ENCODE measurements at regions not wholly inside any gene's neighbourhood (a gene's known extent, or its start where the extent isn't known, plus 50 kb on each side); places are given as distances from the start of the nearest gene placed in this dataset.
A peak's percentile ranks its signal among the peaks of the same experiment; 100 is the strongest.
"Not testable (repeated sequence)": the region's sequence is repeated elsewhere in the genome, so short reads cannot be mapped to it uniquely, and the experiment has no call there.

DNA sequence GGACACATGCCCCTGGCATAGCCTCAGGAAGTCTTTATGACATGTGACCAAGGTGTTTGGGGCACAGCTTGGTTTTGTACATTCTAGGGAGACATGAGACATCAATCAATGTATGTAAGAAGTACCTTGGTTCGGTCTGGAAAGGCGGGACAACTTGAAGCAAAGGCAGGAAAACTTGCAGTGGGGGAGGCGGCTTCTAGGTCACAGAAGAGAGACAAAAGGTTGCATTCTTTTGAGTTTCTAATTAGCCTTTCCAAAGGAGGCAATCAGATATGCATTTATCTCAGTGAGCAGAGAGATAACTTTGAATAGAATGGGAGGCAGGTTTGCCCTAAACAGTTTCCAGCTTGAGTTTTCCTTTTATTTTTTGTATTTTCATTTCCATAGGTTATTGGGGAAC lies 113.8 kb upstream of the SEC22B start:
- H3K36me3 Mint-ChIP-seq (ENCODE audit: low read depth); H3K27me3 Mint-ChIP-seq (ENCODE audit: low read depth); H3K27ac Mint-ChIP-seq; H3K4me3 Mint-ChIP-seq; H3K4me1 Mint-ChIP-seq (ENCODE audit: low read depth); H3K9me3 Mint-ChIP-seq: not testable (repeated sequence)

DNA sequence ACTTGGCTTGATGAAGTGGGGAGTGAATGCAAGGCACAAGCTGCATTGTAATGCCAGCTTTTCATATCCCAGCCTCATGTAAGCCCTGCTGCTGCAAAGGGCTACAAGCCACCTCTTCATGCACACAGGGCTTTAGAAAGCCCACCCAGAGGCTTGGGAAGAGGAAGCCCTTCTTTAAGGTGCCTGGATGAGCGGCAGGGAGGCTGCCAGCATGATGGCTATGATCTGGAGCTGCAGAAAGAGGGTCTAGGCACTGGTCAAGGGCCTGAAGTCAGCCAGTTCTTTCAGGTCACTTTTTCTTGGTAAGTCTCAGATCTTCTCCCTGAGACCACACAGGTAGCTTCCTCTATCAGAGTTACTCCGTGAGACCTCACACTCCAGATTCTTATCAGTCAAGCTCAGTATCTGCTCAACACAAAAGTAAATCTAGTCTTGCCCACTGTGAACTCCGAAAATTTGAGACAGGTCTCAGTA lies 113.3 kb upstream of the SEC22B start:
- H3K27ac Mint-ChIP-seq; H3K27me3 Mint-ChIP-seq (ENCODE audit: low read depth); H3K4me1 Mint-ChIP-seq (ENCODE audit: low read depth); H3K4me3 Mint-ChIP-seq; H3K9me3 Mint-ChIP-seq; H3K36me3 Mint-ChIP-seq (ENCODE audit: low read depth): not testable (repeated sequence)

DNA sequence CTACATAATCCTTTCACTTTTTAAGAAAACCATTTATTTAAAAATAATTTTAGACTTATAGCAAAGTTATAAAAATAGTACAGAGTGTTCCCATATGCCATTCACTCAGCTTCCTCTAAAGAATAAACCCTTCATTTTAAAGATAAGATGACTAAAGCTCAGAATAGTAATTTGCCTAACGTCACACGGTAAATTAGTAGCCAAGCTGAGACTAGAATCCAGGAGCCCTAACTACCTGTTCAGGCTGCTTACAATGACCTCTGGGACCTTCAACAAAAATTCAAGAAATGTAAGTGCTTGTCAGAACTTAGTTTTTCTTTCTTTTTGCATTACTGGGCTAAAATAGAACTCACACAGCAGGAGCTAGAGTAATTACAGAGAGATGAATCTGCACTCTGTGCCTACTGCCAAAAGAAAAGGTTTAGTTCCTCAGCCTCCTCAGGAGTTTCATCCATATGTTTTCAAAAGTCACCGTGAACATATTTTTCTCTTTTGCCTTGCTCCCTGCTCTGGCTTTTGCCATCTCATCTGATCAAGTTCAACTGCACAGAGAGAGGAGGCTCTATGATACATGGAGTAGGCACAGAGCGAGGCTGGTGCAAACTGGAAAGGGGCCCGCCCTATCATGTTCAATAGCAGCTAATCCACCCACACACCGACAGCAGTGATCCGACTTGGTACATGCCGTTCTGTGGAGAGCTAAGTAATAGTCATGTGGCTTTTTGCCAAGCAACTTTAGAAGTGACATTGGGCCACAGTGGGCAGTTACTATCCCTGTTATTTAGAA lies 112.7 kb upstream of the SEC22B start:
- H3K36me3 Mint-ChIP-seq (ENCODE audit: low read depth); H3K9me3 Mint-ChIP-seq; H3K27me3 Mint-ChIP-seq (ENCODE audit: low read depth); H3K4me3 Mint-ChIP-seq; H3K27ac Mint-ChIP-seq; H3K4me1 Mint-ChIP-seq (ENCODE audit: low read depth): not testable (repeated sequence)

DNA sequence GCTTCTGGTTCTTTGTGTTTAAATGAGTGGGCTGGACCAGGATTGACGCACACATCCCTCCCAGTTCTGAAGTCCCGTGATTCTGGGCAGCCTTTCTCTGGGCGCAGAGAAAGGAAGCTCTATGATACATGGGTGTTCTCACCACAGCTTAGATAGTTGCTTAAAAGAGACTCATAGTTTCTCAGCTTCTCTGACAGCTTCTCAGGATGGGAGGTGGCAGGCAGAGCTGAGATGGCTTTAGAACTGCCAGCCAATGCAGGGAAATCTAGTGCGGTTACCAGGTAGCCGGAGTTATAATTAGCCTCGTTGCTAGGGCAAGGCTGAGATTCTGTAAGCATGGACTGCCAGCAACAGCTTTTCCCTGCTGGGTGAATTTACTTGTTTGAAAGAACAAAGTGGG lies 111.8 kb upstream of the SEC22B start:
- not testable (repeated sequence) for H3K36me3 Mint-ChIP-seq (ENCODE audit: low read depth); H3K27ac Mint-ChIP-seq; H3K27me3 Mint-ChIP-seq (ENCODE audit: low read depth); H3K4me1 Mint-ChIP-seq (ENCODE audit: low read depth); H3K4me3 Mint-ChIP-seq; H3K9me3 Mint-ChIP-seq

DNA sequence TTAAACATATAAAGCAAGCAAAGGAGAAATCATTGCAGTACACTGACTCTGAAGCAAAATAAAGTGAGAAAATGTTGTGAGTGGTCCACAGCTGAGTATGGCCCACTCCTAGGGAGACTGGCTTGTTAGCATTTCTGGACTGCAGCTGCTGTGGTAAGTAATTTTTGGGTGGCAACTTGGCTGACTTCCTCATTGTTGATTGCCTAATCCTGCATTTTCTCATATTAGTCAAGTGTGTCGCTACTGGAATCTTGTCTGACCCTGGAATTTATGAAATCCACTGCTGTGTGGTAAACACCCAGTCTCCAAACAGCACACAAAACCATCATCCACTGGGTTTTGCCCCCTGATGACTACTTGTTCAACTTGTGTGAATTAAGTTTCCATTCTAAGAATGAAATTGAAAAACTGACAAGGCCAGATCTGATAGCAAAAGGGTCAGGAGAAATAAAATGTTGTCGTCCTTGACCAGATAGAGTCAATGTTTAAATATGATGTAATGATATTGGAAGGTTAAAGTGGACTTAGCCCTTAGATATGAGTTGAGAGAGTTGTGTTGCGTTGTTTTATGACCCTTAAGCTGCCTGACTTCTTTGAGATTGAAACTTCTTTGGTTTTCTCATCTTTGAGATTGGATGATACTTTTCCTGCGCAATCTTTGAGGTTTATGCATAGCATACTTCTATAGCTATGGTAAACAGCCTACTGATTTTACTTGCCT lies 106.6 kb upstream of the SEC22B start:
- not testable (repeated sequence) for H3K27me3 Mint-ChIP-seq (ENCODE audit: low read depth); H3K4me1 Mint-ChIP-seq (ENCODE audit: low read depth); H3K4me3 Mint-ChIP-seq; H3K9me3 Mint-ChIP-seq; H3K27ac Mint-ChIP-seq; H3K36me3 Mint-ChIP-seq (ENCODE audit: low read depth)

DNA sequence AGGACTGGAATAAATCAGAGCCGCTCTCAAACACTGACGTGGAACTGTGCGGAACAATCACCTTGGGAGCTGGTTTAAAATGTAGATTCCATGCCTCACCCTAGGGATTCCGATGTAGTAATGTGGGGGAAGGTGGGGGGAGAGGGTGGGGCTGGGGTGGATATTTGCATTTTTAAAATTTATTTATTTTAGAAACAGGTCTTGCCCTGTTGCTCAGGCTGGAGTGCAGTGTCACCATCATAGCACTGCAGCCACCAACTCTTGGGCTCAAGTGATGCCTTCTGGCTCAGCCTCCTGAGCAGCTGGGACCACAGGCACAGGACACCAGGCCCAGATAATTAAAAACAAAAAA lies 101.9 kb upstream of the SEC22B start:
- H3K4me1 Mint-ChIP-seq (ENCODE audit: low read depth); H3K36me3 Mint-ChIP-seq (ENCODE audit: low read depth); H3K4me3 Mint-ChIP-seq; H3K27me3 Mint-ChIP-seq (ENCODE audit: low read depth); H3K27ac Mint-ChIP-seq; H3K9me3 Mint-ChIP-seq: not testable (repeated sequence)

DNA sequence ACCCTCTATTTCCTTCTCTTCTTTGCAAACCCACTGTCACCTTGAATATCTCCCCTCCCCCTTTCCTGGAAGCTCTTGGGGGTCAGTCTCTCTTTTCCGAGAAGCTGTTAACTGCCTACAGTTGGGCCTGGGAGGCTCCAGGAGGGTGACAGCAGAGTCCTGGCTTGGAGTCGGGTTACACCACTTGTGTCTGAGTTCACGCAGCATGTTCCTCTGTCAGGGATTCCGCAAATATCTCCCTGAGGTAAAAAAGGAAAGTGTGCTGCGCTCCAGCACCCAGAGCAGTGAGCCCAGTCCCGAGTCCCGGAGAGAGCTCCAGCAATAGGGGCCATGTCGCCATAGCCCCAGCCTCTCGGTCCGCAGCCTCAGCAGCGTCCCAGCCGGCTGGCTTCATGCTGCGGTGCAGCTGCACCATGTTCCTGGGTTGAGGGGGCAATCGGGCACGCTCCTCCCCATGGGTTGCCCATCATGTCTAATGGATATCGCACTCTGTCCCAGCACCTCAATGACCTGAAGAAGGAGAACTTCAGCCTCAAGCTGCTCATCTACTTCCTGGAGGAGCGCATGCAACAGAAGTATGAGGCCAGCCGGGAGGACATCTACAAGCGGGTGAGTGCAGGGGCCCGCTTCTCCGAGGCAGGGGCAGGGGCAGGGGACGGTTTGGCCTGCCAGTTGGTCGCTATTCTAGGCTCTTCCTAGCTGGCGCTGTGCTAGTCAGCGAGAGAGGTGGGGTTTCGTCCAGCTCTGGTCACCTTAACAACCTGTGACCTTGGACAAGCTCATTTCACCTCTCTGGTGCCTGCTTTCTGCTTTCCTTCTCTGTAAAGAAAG lies 101.3 kb upstream of the SEC22B start:
- not testable (repeated sequence) for H3K9me3 Mint-ChIP-seq; H3K36me3 Mint-ChIP-seq (ENCODE audit: low read depth); H3K27ac Mint-ChIP-seq; H3K4me3 Mint-ChIP-seq; H3K27me3 Mint-ChIP-seq (ENCODE audit: low read depth); H3K4me1 Mint-ChIP-seq (ENCODE audit: low read depth)

DNA sequence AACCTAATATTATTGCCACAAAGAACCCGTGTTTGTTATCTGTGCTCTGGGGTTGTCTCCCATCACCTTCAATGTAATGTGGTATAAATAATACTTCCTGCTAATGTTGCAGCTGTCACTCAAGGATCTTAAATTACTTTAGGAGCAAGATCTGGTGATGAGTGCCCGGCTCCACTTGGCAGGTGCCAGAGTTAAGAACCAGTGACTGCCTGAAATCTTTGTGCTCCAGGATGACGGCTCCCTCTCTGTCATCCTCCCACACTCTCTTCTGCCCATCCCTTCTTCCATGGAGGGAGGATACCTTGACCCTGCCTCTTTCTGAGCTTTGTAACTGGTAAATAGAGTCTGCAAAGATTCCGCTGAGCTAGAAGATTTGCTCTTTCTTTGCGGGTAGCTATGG lies 100.4 kb upstream of the SEC22B start:
- not testable (repeated sequence) for H3K9me3 Mint-ChIP-seq; H3K27ac Mint-ChIP-seq; H3K27me3 Mint-ChIP-seq (ENCODE audit: low read depth); H3K4me3 Mint-ChIP-seq; H3K36me3 Mint-ChIP-seq (ENCODE audit: low read depth); H3K4me1 Mint-ChIP-seq (ENCODE audit: low read depth)

DNA sequence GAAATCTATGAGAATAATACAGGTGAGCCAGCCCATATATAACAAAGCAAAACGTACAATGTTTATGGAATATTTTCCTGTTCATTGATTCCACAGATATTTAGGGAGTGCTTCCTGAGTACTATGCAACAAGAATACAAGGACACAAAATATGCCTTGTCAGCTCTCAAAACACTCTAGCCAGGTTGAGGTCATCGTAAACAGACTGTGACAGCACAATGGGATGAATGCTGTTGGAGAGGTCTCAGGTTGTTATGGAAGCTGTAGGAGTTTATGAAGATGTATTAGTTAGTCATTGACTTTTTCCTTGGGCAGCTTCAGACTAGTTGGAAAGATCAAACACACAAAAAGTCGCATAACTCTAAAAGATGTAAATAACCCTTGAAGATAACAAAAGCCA lies 98.1 kb upstream of the SEC22B start:
- not testable (repeated sequence) for H3K4me1 Mint-ChIP-seq (ENCODE audit: low read depth); H3K27ac Mint-ChIP-seq; H3K27me3 Mint-ChIP-seq (ENCODE audit: low read depth); H3K9me3 Mint-ChIP-seq; H3K36me3 Mint-ChIP-seq (ENCODE audit: low read depth); H3K4me3 Mint-ChIP-seq

DNA sequence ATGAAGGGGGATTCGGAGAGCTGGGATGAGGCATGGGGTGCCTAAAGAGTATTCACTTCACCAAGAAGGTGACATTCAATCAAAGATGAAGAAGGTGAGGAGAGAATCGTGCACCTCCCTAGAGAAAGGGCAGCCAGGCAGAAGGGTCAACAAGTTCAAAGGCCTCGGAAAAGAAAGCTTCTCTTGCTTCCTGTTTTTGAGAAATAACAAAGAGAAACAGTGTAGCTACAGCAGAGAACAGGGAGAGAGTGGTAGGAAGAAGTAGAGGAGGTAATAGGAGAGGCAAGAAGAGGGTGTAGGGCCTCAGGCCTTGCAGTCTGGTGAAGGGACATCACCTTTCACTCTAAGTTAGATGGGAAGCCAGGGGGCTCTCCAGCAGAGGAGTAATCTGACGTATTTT lies 97.0 kb upstream of the SEC22B start:
- H3K27ac Mint-ChIP-seq, result peak overlapping the region; percentile 63
- H3K36me3 Mint-ChIP-seq (ENCODE audit: low read depth); H3K9me3 Mint-ChIP-seq; H3K27me3 Mint-ChIP-seq (ENCODE audit: low read depth); H3K4me3 Mint-ChIP-seq; H3K4me1 Mint-ChIP-seq (ENCODE audit: low read depth): not testable (repeated sequence)

DNA sequence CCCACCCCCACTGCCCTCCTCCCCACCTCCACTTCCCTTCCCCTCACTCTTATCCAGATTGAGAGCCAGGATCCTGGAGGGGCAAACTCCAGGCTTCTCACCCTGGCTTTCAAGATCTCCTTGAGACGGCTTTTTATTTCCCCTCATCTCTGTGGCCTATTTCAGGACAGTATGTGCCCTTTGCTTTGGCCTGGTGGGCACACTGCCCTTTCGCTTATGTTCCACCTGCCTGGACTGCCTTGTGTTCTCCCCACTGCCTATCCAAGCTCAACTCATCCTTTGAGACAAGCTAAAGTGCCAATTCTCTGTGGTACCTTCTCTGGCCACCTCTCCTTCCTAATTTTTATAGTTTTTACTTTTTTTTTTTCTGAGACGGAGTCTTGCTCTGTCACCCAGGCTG lies 95.9 kb upstream of the SEC22B start:
- not testable (repeated sequence) for H3K9me3 Mint-ChIP-seq; H3K36me3 Mint-ChIP-seq (ENCODE audit: low read depth); H3K4me3 Mint-ChIP-seq; H3K27me3 Mint-ChIP-seq (ENCODE audit: low read depth); H3K27ac Mint-ChIP-seq; H3K4me1 Mint-ChIP-seq (ENCODE audit: low read depth)

DNA sequence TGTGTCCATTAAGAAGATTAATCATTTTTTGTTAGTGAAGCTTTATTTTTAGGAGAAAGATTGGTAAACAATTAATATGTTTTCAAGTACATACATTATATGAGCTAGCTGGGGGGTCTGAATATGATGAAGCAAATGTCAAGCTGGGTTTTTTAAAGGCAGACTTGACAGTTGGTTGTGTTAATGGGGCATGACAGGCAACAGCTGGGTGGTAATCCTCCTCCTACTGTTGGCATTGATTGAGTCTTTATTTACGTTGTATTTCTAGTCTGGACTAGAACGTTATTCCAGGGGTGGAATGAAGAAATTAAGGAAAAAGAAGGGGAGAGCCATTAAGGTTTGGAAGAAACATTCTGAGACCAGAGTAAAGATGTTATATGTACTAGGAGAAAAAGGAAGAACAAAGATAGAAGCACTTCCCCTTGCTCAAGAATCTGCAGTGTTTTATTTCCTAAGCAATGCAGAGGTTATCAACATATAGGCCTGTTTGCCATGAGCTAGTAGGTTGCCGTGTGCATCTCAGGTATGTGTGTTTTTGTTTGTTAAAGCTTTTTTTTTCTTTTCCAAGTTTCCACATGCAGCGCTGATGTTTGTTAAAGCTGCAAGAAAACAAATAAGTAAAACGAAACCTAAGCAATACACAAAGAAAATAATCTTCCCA lies 95.4 kb upstream of the SEC22B start:
- H3K36me3 Mint-ChIP-seq (ENCODE audit: low read depth); H3K9me3 Mint-ChIP-seq; H3K27me3 Mint-ChIP-seq (ENCODE audit: low read depth); H3K4me1 Mint-ChIP-seq (ENCODE audit: low read depth); H3K4me3 Mint-ChIP-seq; H3K27ac Mint-ChIP-seq: not testable (repeated sequence)

DNA sequence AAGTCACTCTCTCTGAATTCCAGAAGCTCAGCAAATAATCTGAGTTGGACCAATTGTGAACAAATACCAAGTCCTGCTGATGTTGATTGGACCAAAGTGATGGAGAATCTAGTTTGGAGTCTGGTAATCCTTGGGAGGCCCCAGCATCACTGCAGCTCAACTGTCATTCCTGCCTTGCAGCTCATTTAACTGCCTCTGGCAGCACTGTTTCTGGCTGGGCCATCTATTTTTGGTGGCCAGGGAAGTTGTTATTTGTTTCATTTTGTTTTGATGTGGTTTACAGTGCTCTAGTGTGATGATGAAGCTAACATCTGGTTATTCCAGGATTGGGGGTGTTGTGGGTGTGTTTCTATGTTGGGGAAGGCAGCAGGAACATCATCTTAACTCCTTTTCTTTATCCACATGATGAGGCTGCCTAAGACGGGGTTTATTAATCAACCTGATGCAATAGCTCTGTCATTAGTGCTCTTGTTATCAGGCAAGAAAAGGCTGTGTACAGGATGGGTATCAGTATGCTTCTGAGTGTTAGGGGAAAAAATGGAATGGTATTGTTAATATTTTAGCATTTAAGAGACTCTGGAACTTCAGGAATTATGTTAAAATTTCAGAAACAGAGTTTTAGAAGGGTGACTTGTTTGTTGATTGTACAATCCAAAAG lies 91.7 kb upstream of the SEC22B start:
- H3K27me3 Mint-ChIP-seq (ENCODE audit: low read depth); H3K36me3 Mint-ChIP-seq (ENCODE audit: low read depth); H3K4me3 Mint-ChIP-seq; H3K4me1 Mint-ChIP-seq (ENCODE audit: low read depth); H3K27ac Mint-ChIP-seq; H3K9me3 Mint-ChIP-seq: not testable (repeated sequence)

DNA sequence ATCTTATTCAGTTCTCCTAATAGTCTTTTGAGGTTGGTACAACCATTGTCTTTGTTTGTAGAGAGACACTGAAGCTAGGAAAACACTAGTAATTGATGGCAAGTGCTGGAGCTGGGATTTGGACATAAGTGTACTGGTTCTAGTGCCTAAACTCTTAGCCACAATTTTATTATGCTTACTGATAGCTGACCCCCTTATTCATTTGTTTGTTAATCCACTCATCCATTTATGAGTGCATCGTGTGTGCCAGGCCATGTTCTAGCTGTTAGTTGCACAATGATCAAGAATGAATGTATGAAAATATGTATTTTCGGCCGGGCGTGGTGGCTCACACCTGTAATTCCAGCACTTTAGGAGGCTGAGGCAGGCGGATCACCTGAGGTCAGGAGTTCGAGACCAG lies 88.2 kb upstream of the SEC22B start:
- H3K36me3 Mint-ChIP-seq (ENCODE audit: low read depth); H3K9me3 Mint-ChIP-seq; H3K27me3 Mint-ChIP-seq (ENCODE audit: low read depth); H3K4me3 Mint-ChIP-seq; H3K4me1 Mint-ChIP-seq (ENCODE audit: low read depth); H3K27ac Mint-ChIP-seq: not testable (repeated sequence)
